Brain microvascular endothelial cell (primary cell): ENCODE measurements at regions not wholly inside any gene's neighbourhood (a gene's known extent, or its start where the extent isn't known, plus 50 kb on each side); places are given as distances from the start of the nearest gene placed in this dataset.

ENCODE experiments used
- DNase-seq: peaks from one replicate; pipeline ENCODE4 v3.0.0-alpha.2; 2020
- H3K27ac ChIP-seq: fragments of 250-450 bp; sonication (Bioruptor Pico); 2 replicates; pipeline ENCODE4 v1.5.1; 2020; ENCODE audit warnings: mild to moderate bottlenecking, moderate library complexity
- H3K27me3 ChIP-seq: fragments of 250-450 bp; sonication (Bioruptor Pico); replicated peaks from 2 replicates; pipeline ENCODE4 v1.5.1; 2020; ENCODE audit warnings: mild to moderate bottlenecking
- H3K36me3 ChIP-seq: fragments of 250-450 bp; sonication (Bioruptor Pico); replicated peaks from 2 replicates; pipeline ENCODE4 v1.5.1; 2020; ENCODE audit warnings: mild to moderate bottlenecking
- H3K4me3 ChIP-seq: 2 replicates; pipeline ENCODE4 v1.5.1; 2011; ENCODE audit warnings: low read depth, mild to moderate bottlenecking, control low read depth, low read length, moderate library complexity
- CTCF ChIP-seq: IDR thresholded peaks from 2 replicates; pipeline ENCODE4 v1.5.1; 2011; ENCODE audit warnings: low read depth, mild to moderate bottlenecking, moderate library complexity, low read length, control low read depth, inconsistent platforms; ENCODE audit errors: missing control alignments
- in situ Hi-C: cut with HindIII; loops from 2 replicates; pipeline ENCODE4 v1.10.0; 2017; ENCODE audit warnings: low sequenced_read_pairs, low pct_ligation_motif_present

GRCh38 chr3:165382672-165383071, 186.5 kb upstream of the SLITRK3 start:
- Histone ChIP-seq H3K27me3 (no peaks in the 10 kb centered on the region), H3K27ac (no peak overlapping the region), H3K4me3 (no peak overlapping the region), H3K36me3 (no peaks in the 10 kb centered on the region)
- in situ Hi-C loops: no loop called here
- no peak for DNase-seq
- no peak for TF ChIP-seq CTCF

GRCh38 chr3:165378761-165379160, 182.6 kb upstream of the SLITRK3 start:
- no peak for DNase-seq
- H3K4me3 ChIP-seq: no peak overlapping the region
- H3K36me3 ChIP-seq: no peaks in the 10 kb centered on the region
- in situ Hi-C loops: no loop called here
- TF ChIP-seq CTCF: no peak
- no peaks in the 10 kb centered on the region for H3K27me3 ChIP-seq
- no peak overlapping the region for H3K27ac ChIP-seq

- Histone ChIP-seq H3K4me3 (no peak overlapping the region), H3K27ac (no peak overlapping the region), H3K36me3 (no peaks in the 10 kb centered on the region), H3K27me3 (no peaks in the 10 kb centered on the region)
- no peak for DNase-seq
- in situ Hi-C loops: no loop called here
- no peak for TF ChIP-seq CTCF
These were observed 162.8 kb upstream of the SLITRK3 start for GRCh38 chr3:165359005-165359404.

- Histone ChIP-seq H3K4me3 (no peak overlapping the region), H3K27me3 (no peaks in the 10 kb centered on the region), H3K36me3 (no peaks in the 10 kb centered on the region), H3K27ac (no peak overlapping the region)
- DNase-seq: no peak
- no peak for TF ChIP-seq CTCF
- in situ Hi-C loops: no loop called here
These were observed 159.1 kb upstream of the SLITRK3 start for GRCh38 chr3:165355316-165355715.

- no peak for DNase-seq
- no peak for TF ChIP-seq CTCF
- in situ Hi-C loops: no loop called here
- no peaks in the 10 kb centered on the region for H3K36me3 ChIP-seq
- H3K27ac ChIP-seq: no peak overlapping the region
- no peak overlapping the region for H3K4me3 ChIP-seq
- H3K27me3 ChIP-seq: no peaks in the 10 kb centered on the region
These were observed 151.3 kb upstream of the SLITRK3 start for GRCh38 chr3:165347526-165347925.

- Histone ChIP-seq H3K36me3 (no peaks in the 10 kb centered on the region), H3K4me3 (no peak overlapping the region), H3K27ac (no peak overlapping the region), H3K27me3 (no peaks in the 10 kb centered on the region)
- DNase-seq: no peak
- in situ Hi-C loops: no loop called here
- TF ChIP-seq CTCF: no peak
These were observed 150.3 kb upstream of the SLITRK3 start for GRCh38 chr3:165346503-165346902.
